ENCODE measurements at regions not wholly inside any gene's neighbourhood (a gene's known extent, or its start where the extent isn't known, plus 50 kb on each side); places are given as distances from the start of the nearest gene placed in this dataset.

DNA sequence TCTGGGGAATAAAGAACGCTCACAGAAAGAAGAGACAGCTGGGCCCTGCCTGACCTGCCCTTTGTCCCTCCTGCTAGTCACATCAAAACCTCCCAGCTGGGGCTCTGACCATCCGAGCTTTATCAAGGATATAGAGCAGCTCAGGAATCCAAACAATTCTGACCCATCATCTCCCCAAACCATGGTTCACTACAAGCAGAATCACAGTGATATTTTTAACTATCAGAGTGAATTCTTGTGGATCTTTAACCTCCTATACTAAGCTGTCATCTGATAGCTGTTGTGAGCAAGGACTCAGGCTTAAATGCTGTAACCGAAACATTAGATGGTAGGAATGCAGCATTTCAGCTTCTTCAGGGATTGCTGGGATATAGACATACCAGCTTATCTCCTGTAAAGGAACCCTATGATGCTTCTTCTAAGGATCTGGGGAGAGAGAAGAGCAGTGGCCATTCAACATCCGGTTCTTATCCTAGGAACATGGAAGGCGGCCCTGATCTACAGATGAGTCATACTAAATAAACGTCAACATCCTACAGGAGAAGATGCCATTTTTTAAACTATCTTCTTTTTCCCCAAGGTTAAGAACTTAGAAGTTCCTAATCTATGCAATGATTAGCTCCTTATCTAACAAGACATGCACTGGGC, 84.7 kb upstream of the AKIP1 start:
- DNase-seq (ENCODE audit: low read depth) = no peak

DNA sequence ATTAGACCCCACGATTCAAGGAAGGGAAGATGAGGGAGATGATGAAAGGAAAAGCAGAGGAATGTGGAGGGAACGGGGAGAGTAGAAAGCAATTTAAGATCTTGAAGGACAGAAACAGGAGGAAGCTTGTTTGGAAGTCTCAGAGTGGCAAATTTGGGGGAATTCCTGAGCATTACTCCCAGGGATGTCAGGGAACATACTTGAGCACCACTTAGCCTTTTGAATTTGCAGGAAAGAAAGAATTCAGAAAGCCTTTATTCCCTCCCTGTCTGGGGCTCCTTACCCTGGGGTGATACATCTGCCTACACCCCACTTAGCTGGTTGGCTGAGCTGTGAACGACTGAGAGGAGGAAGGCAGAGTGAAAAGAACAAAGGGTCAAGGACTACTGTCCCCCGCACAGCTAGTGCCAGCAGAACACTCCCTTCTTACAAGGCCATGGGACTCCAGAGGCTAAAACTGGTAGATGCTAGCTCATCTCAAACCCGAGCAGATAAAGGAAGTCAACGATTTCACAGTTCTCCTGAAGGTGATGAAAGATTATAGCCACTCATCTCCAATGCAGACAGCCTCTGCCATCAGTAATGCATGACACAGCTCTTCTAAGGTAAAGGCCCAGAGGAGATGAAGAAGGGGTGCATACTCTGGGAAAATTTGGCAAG, 84.0 kb upstream of the AKIP1 start:
- DNase-seq (ENCODE audit: low read depth) = no peak

DNA sequence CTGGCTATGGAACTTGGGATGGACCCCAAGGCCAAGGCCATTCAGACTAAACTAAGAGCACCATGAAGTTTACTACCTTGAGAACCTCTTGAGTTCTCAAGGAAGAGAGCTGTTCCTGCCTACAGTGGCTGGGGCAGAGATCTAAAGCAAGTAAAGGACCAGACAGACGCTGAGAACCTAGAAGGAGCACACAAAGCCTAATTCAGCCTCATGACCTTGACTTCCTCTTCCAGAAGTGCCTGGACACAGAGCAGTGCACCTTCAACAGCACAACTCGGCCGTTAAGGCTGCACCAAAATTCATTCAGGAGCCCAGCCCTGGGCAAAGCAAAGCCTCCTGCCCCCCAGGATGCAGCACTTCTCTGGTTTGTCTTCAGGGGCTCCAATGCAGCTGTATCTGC, 82.9 kb upstream of the AKIP1 start:
- no peak for DNase-seq (ENCODE audit: low read depth)

DNA sequence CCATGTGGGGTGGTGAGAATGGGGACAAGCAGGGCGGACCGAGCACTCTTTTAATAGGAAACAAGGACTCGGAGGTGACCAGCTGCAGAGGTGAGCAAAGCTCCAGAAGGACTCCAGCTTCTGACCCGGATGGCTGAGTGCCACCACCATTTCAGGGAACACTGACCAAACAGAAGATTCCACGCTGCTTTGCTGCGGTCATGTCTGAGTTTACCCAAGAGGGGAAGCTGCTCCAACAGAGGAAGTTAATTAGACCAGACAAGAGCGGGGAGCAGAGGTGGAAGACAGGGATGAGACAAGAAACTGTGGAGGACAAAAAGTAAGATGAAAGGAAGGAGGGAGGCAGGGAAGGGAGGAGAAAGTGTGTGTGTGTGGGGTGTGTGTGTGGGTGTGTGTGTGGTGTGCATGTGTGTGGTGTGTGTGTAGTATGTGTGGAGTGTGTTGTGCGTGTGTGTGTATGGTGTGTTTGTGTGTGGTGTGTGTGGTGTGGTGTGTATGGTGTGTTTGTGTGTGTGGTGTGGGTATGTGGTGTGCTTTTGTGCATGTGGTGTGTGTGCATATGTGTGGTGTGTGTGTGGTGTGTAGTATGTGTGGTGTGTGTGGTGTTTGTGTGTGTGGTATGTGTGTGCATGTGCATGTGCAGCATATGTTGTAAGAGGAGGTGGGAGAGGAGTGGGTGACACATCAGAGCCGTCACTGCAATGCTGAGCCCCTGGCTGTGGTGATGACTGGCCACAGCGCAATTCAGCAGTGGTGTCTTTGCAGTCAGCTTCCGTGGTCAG, 82.2 kb upstream of the AKIP1 start:
- DNase-seq (ENCODE audit: low read depth) = no peak

DNA sequence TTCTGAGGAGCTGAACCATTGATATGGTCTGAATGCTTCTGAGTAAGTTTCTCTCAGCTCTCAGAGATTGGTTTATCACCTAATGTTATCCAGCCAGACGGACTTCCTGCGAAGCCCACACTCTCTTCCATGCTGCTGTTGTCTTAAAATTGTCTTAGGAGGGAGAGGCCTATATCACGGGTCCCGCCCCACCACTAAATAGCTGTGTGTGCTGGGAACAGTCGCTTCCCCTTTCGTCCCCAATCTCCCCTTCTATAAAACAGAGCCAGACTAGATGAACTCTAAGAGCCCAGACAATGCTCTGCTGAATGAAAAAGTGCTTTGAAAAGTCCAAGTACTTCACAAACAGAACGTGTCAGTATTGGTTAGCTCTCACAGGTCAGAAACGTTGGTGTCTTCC, 81.4 kb upstream of the AKIP1 start:
- no peak for DNase-seq (ENCODE audit: low read depth)

DNA sequence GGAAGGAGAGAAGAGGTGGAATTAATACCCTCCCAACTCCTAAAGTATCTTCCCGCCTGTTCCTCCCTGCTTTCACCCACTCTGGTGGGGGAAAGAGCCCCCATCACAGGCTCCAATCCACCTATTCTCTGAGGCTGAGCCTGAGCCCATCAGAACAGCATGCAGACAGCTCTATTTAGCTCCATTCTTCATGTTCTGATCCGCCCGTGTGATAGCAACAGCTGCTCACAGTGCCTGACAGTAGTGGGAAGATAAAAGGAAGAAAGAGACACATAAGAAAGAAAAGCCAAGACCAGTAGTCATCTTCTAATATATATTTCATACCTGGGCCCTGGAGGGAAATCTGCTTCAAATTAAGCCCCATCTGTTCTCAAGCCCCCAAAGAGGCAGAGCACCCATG, 80.3 kb upstream of the AKIP1 start:
- no peak for DNase-seq (ENCODE audit: low read depth)

DNA sequence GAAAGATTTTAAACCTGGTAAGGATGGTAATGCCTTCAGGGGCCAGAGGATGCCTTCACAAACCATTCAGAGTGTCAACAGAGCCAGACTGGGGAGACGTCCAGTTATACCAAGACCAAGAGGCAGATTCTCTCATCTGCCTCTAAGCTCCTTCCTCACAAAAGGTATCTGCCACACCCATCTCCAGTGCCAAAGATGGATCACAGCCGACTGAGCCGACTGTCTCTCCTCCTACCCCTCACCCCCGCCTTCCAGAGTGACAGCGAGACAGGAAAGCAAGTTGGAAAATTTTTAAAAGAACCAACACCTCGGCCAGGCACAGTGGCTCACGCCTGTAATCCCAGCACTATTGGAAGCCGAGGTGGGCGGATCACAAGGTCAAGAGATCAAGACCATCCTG, 79.1 kb upstream of the AKIP1 start:
- DNase-seq (ENCODE audit: low read depth) = no peak

DNA sequence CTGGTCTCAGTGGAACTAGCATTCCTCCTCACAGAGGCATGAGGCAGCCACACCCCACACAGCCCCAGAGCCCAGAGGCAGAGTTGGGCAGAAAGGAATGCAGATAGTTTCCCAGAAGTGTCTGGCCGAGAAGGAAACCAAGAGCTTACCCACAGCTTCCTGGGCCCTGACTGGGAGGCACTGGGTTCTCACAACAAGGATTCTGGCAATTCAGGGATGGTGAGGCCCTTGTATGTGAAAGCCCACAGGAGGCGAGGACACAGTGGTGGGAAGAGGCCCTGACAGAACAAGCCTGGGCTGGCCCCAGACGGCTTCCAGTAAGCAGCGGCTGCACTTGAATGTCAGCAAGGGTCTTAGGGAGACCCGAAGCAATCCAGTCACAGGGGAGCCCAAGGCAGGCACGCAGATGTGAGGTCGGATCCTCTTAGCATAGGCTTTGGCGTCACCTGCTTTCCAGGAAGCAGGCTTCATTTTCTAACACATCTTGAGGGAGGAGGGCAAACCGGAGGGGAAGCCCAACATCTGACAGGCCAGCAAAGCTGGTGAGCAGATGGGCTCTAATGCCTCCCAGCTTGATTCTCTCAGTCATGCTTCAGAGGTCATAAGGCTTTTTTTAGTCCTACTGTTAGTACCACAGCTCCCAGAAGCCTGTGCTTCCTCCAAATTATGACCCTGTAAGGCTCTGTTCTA, 78.3 kb upstream of the AKIP1 start:
- DNase-seq (ENCODE audit: low read depth) = no peak

DNA sequence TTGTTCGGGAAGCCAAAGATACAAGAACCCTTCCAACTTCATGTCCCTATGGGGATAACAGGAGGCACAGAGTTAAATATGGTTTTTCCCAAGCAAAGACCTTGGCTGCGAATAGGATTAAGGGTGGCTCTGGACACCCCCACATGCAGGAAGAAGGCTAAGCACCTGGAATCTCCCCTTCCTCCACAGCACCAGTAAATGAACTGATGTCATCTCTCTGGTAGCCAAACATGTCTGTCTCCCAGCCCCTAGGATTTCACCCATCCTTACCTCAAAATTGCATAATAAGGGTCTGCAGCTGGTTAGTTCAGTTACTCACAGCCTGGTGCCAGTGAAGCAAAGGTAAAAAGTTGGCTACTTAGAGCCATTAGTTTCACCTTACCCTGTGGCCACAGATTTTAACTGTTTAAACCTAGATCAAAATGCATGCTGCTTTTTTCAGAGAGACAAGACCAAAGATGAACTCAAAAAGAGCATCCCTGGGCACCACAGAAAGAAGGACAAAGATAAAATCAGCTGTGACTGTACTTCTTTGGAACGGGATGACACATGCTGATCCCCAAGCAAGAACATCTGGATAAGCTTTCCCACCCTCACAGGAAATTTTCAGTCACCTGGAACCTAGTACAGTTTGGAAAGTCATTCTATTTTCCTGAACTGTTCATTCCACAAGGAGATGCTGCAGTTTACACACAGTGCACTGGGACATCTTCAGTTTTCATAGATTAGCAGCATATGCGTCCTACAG, 77.2 kb upstream of the AKIP1 start:
- no peak for DNase-seq (ENCODE audit: low read depth)

DNA sequence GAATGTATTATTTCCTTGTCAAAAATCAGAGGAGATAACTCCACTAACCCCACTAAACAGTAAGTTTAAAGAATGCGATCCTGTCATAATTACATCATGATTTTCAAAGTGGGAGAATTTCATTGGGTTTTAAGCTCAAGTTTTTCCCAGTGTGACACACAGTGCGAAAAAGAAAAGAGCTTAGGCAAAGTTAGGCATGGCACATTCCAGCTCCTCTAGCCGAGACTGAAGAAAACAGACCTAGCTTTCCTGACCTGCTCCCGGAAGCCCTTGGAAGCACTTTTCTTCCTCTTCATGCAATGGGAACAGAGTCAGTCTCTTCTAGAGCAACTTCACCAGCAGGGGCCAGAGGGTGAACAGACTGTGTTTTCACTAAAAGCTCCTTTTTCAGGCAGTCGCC, 76.6 kb upstream of the AKIP1 start:
- DNase-seq (ENCODE audit: low read depth) = no peak

DNA sequence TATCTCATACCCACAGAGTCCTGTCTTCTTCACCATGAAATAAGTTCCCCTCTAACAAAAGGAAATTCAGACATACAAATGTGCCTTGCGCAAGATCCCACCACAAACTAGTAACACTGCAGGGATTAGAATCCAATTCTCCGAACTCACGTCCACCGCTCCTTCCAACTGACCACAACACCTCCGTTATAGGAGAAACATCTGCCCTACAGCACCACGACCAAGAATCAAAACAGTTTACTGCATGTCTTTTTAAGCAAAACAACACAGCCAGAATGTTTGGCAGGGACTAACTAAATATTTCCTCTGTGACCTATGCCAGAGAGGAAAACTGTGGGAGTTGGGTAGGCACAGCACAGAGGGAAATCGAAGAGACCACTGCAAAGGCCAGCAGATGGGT, 72.7 kb upstream of the AKIP1 start:
- DNase-seq (ENCODE audit: low read depth) = no peak

DNA sequence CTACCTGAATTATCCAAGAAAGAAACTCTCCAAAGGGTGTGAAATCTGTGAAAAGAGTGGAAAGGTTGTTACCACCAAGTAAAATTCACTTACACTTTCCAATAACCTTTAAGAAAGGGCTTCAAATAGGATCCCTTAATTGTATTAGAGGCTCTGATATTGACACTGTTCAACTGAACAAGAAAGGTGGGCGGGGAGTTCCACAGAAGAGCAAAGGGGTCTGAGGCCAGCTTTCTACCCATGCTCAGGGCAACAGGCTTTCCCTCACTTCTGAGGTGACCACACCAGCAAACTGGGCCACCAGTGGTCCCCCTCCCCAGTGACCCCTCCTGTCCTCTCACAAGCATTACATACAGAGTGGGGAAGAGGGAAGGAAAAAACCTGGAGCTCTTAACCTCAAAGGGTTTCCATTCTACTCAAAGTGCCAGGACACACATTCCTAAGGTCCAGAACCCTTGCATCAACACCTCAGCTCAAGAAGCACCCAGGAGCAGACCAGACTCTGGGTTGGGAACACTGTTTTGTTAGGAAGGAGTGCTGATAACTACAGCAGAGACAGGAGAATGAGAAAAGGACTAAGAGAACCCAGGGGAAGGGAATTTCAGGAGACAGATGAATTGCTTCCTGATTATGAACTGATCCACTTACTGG, 71.6 kb upstream of the AKIP1 start:
- DNase-seq (ENCODE audit: low read depth) = no peak

DNA sequence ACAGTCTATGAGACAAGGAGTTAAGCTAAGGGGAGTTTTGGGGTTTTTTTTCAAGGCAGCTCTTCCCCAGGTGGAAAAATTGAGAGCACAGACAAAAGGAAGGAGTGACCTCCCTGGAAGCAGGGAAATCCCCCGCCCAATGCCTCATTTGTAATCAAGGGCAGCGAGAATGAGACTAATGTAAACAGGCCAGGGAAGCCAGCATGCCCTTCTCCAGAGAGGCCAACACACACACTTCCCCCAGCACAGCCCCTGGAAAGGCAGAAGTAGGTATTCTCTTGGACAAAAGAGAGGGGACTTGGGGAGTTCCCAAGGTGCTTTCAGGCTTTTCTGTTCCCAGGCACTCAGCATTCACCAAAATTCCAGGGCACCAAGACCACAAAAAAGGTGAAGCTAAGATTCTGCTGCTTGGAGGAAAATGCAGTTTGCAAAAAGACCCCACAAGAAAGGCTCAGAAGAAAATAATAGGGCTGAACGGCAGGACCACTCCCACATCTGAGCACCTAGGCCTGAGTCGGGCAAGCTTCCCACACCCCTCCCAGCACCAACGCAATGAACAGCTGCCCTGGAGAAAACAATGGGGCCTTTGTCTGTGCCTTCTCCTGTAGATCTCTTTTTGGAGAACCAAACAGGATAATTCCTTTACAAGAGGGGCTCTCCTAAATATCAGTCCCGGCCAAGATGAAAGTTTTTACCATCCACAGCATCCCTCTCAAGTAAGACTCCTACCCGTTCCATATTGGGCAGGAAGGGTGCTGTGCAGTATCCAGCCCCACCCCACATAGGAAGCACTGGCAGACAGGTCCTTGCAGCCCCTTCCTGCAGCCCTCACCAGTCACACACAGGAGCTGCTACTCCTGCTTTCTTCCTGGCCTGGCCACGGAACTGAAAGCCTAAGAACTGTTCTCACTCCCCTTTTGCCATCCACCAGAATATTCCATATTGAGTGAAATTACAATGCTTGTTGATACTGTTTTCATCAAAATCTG, 70.7 kb upstream of the AKIP1 start:
- DNase-seq (ENCODE audit: low read depth) = no peak

DNA sequence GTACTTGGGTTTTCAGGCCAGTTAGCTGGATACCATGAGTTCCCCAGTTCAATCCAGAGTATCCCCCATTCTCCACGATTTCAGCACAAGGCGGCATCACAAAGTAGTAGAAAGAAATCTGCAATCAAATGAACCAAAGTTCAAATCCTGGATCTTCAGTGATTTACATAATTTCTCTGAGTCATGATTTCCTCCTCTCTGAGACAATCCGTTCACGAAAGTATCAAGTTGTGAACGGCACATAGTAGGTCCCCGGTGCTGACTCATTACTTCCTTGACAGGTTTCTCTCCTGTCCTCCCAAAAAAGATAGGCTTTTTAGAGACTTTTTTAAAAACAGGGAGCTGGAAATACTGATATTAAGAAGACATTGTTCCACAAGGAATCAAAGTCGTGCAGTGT, 69.1 kb upstream of the AKIP1 start:
- no peak for DNase-seq (ENCODE audit: low read depth)

DNA sequence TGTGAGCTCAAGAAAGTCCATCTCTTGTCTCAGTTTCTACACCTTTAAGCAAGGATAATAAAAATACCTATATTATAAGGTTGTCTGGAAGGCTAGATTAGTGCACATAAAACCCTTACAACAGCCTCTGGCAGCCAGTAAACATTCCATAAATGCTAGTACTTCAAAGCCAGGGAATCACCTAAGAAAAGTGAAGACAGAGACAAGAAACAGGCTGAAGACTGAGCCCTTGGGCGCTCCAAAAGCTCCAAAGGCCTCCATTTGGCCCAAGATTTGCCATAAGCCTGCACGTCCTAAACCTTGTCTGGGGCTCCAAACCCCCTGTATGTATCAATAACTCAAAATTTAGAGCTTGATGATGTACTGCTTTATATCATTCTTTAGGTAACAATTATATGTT, 52.2 kb upstream of the AKIP1 start:
- no peak for DNase-seq (ENCODE audit: low read depth)
